ENCODE measurements at regions not wholly inside any gene's neighbourhood (a gene's known extent, or its start where the extent isn't known, plus 50 kb on each side); places are given as distances from the start of the nearest gene placed in this dataset.

DNA sequence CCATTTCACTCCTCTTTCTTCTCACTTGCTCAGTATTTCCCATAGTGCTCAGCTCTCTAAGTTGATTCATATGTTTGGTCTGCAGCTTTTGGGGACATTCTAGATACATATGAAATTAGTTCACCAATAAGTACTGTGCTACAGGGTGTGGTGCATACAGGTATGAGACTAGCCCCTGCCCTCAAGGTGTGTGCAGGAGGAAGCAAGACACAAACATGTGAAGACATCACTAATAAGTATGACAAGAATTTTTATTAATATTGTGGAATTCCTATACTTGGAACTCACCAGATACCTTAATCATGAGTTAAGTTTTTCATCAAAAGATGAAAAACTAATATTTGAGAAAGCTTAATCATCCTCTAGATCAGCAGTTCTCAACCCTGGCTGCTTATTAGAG, 505.2 kb downstream of the ZNF674 start:
- Histone ChIP-seq H3K4me1 (ENCODE audit: control insufficient read depth in 2 of 2, insufficient read depth in 2 of 2, low read length in 1 of 2) (no peaks in the 10 kb centered on the region), H3K36me3 (ENCODE audit: control insufficient read depth in 2 of 2, insufficient read depth in 2 of 2, low read length in 1 of 2) (no peaks in the 10 kb centered on the region), H3K4me3 (ENCODE audit: low read depth in 1 of 2, low read length in 2 of 2) (no peak overlapping the region), H3K27me3 (ENCODE audit: control insufficient read depth in 1 of 2, insufficient read depth in 2 of 2, low read length in 2 of 2) (no peaks in the 10 kb centered on the region), H3K27ac (ENCODE audit: low read depth in 2 of 2, low read length in 1 of 2) (no peak overlapping the region), H3K9me3 (ENCODE audit: control insufficient read depth in 2 of 2, insufficient read depth in 1 of 2, low read depth in 1 of 2, low read length in 1 of 2) (peaks cover 0 to 2% of the 10 kb centered on the region in 2 donors)

DNA sequence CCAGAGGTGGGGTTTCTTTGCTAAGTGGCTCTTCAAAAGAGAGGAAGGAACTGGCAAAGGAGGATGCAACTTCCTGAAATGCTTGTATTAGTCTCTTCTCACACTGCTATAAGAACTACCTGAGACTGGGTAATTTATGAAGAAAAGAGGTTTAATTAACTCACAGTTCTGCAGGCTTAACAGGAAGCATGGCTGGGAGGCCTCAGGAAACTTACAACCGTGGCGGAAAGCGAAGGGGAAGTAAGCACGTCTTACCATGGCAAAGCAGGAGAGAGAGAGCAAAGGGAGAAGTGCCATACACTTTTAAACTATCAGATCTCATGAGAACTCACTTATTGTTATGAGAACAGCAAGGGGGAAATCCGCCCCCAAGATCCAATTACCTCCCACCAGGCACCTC, 505.7 kb downstream of the ZNF674 start:
- Histone ChIP-seq H3K27me3 (ENCODE audit: control insufficient read depth in 1 of 2, insufficient read depth in 2 of 2, low read length in 2 of 2) (no peaks in the 10 kb centered on the region), H3K4me1 (ENCODE audit: control insufficient read depth in 2 of 2, insufficient read depth in 2 of 2, low read length in 1 of 2) (no peaks in the 10 kb centered on the region), H3K4me3 (ENCODE audit: low read depth in 1 of 2, low read length in 2 of 2) (no peak overlapping the region), H3K9me3 (ENCODE audit: control insufficient read depth in 2 of 2, insufficient read depth in 1 of 2, low read depth in 1 of 2, low read length in 1 of 2) (peaks cover 0 to 2% of the 10 kb centered on the region in 2 donors), H3K36me3 (ENCODE audit: control insufficient read depth in 2 of 2, insufficient read depth in 2 of 2, low read length in 1 of 2) (no peaks in the 10 kb centered on the region), H3K27ac (ENCODE audit: low read depth in 2 of 2, low read length in 1 of 2) (no peak overlapping the region)
- WGBS, 2 donors, result 75 to 85% methylated on average over 5 of the region's 5 CpGs

DNA sequence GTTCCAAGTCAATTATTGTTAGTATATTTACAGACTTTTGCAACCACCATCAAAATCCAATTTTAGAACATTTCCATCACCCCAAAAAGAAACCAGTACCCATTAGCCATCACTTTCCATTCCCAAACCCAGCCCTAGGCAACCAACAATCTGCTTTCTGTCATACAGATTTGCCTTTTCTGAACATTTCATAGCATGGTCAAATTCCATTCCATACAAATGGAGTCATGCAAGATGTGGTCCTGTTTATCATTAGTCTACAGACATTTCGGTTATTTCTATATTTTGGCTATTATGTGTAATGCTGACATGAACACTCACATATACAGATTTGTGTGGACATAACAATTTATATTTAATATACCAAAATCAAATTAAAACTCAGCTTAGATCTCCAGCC, 508.7 kb downstream of the ZNF674 start:
- Histone ChIP-seq H3K4me3 (ENCODE audit: low read depth in 1 of 2, low read length in 2 of 2) (no peak overlapping the region), H3K9me3 (ENCODE audit: control insufficient read depth in 2 of 2, insufficient read depth in 1 of 2, low read depth in 1 of 2, low read length in 1 of 2) (no peaks in the 10 kb centered on the region), H3K27ac (ENCODE audit: low read depth in 2 of 2, low read length in 1 of 2) (no peak overlapping the region), H3K36me3 (ENCODE audit: control insufficient read depth in 2 of 2, insufficient read depth in 2 of 2, low read length in 1 of 2) (no peaks in the 10 kb centered on the region), H3K4me1 (ENCODE audit: control insufficient read depth in 2 of 2, insufficient read depth in 2 of 2, low read length in 1 of 2) (no peaks in the 10 kb centered on the region), H3K27me3 (ENCODE audit: control insufficient read depth in 1 of 2, insufficient read depth in 2 of 2, low read length in 2 of 2) (no peaks in the 10 kb centered on the region)
- WGBS, 2 donors, result 76 to 88% methylated on average over 1 of the region's 1 CpG

DNA sequence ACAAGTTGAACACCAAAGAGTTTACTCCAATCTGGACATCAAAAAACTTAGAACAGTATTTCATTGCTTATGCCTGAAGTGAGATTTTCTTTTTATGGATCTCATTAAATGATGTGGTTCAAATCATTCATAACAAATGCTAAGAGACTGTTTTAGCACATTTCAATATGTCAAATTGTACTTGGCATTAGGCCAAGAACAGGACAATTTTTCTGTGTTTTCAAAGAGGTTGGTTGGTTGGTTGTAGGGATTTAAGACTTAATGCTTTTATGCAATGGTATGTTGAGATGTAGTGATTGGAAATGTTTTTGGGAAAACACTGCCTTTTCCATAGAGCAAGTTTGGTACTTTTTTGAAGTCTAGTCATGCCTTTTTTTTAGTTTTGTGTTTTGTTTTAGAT, 510.4 kb downstream of the ZNF674 start:
- H3K9me3 ChIP-seq (ENCODE audit: control insufficient read depth in 2 of 2, insufficient read depth in 1 of 2, low read depth in 1 of 2, low read length in 1 of 2), result no peaks in the 10 kb centered on the region
- no peak overlapping the region for H3K27ac ChIP-seq (ENCODE audit: low read depth in 2 of 2, low read length in 1 of 2)
- H3K27me3 ChIP-seq (ENCODE audit: control insufficient read depth in 1 of 2, insufficient read depth in 2 of 2, low read length in 2 of 2), result no peaks in the 10 kb centered on the region
- H3K4me1 ChIP-seq (ENCODE audit: control insufficient read depth in 2 of 2, insufficient read depth in 2 of 2, low read length in 1 of 2), result no peaks in the 10 kb centered on the region
- no peaks in the 10 kb centered on the region for H3K36me3 ChIP-seq (ENCODE audit: control insufficient read depth in 2 of 2, insufficient read depth in 2 of 2, low read length in 1 of 2)
- H3K4me3 ChIP-seq (ENCODE audit: low read depth in 1 of 2, low read length in 2 of 2), result no peak overlapping the region

DNA sequence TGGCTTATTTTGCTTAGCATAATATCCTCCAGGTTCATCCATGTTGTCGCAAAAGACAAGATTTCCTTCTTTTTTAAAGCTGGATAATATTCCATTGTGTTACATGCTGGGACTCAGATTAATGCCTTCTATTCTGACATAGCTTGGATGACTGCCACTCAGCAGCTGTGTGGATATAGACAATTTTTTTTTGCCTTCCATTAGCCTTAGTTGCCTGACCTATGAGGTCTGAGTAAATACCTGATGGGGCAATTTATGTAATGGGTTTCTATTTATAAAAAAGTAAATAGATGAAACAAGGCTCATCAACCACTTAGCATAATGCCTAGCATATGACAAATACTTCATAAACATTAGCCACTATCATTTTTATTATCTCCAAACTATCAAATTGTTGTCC, 515.4 kb downstream of the ZNF674 start:
- H3K27me3 ChIP-seq (ENCODE audit: control insufficient read depth in 1 of 2, insufficient read depth in 2 of 2, low read length in 2 of 2), result no peaks in the 10 kb centered on the region
- H3K36me3 ChIP-seq (ENCODE audit: control insufficient read depth in 2 of 2, insufficient read depth in 2 of 2, low read length in 1 of 2), result no peaks in the 10 kb centered on the region
- H3K27ac ChIP-seq (ENCODE audit: low read depth in 2 of 2, low read length in 1 of 2), result no peak overlapping the region
- H3K4me3 ChIP-seq (ENCODE audit: low read depth in 1 of 2, low read length in 2 of 2), result no peak overlapping the region
- no peaks in the 10 kb centered on the region for H3K9me3 ChIP-seq (ENCODE audit: control insufficient read depth in 2 of 2, insufficient read depth in 1 of 2, low read depth in 1 of 2, low read length in 1 of 2)
- H3K4me1 ChIP-seq (ENCODE audit: control insufficient read depth in 2 of 2, insufficient read depth in 2 of 2, low read length in 1 of 2), result no peaks in the 10 kb centered on the region
- WGBS, 2 donors, result 94 to 97% methylated on average over 1 of the region's 1 CpG

DNA sequence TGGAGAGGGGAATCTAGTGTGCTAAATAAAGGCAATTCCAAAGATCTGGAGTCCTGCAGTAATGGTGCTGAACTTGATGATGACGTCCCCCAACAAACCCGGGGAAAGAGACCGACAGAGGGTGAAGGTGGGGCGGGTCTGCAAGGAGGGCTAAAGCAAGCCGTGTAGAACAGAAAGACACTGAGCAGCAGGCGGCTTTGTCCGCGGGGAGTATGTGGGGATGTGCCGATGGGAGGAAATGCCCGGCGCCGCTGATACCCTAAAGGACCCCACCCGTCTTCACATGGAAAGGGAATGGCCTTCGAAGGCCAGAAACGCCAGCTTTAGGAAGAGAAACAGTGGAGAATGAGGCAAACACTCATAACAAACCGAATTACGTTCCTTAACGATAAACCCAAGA, 528.9 kb downstream of the ZNF674 start:
- Histone ChIP-seq H3K36me3 (ENCODE audit: control insufficient read depth in 2 of 2, insufficient read depth in 2 of 2, low read length in 1 of 2) (no peaks in the 10 kb centered on the region), H3K27me3 (ENCODE audit: control insufficient read depth in 1 of 2, insufficient read depth in 2 of 2, low read length in 2 of 2) (peaks cover 0 to 4% of the 10 kb centered on the region in 2 donors), H3K4me3 (ENCODE audit: low read depth in 1 of 2, low read length in 2 of 2) (no peak overlapping the region), H3K9me3 (ENCODE audit: control insufficient read depth in 2 of 2, insufficient read depth in 1 of 2, low read depth in 1 of 2, low read length in 1 of 2) (no peaks in the 10 kb centered on the region), H3K27ac (ENCODE audit: low read depth in 2 of 2, low read length in 1 of 2) (no peak overlapping the region), H3K4me1 (ENCODE audit: control insufficient read depth in 2 of 2, insufficient read depth in 2 of 2, low read length in 1 of 2) (no peaks in the 10 kb centered on the region)
- 73 to 95% methylated on average over 18 of the region's 18 CpGs for WGBS, 2 donors

DNA sequence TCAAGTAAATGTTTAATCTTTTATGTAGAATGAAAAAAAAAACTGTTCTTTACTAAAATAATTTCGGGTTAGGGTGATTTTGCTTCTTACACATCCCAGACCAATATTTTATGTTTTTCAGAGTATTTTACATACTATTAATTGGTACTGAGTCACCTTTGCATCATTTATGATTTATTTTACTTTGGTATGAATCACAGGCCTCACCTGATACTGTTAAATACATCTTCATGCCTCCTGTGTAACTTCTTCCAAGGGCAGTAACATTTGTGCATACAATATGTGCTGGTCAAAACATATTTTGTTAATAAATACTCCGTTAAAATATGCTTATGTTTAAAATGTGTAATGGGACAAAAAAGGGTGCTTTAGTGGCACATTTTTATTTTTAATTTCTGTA, 529.6 kb downstream of the ZNF674 start:
- no peaks in the 10 kb centered on the region for H3K4me1 ChIP-seq (ENCODE audit: control insufficient read depth in 2 of 2, insufficient read depth in 2 of 2, low read length in 1 of 2)
- H3K36me3 ChIP-seq (ENCODE audit: control insufficient read depth in 2 of 2, insufficient read depth in 2 of 2, low read length in 1 of 2), result no peaks in the 10 kb centered on the region
- WGBS, 2 donors, result 59 to 77% methylated on average over 2 of the region's 2 CpGs
- no peak overlapping the region for H3K4me3 ChIP-seq (ENCODE audit: low read depth in 1 of 2, low read length in 2 of 2)
- H3K27me3 ChIP-seq (ENCODE audit: control insufficient read depth in 1 of 2, insufficient read depth in 2 of 2, low read length in 2 of 2), result peaks cover 0 to 4% of the 10 kb centered on the region in 2 donors
- H3K9me3 ChIP-seq (ENCODE audit: control insufficient read depth in 2 of 2, insufficient read depth in 1 of 2, low read depth in 1 of 2, low read length in 1 of 2), result no peaks in the 10 kb centered on the region
- no peak overlapping the region for H3K27ac ChIP-seq (ENCODE audit: low read depth in 2 of 2, low read length in 1 of 2)

DNA sequence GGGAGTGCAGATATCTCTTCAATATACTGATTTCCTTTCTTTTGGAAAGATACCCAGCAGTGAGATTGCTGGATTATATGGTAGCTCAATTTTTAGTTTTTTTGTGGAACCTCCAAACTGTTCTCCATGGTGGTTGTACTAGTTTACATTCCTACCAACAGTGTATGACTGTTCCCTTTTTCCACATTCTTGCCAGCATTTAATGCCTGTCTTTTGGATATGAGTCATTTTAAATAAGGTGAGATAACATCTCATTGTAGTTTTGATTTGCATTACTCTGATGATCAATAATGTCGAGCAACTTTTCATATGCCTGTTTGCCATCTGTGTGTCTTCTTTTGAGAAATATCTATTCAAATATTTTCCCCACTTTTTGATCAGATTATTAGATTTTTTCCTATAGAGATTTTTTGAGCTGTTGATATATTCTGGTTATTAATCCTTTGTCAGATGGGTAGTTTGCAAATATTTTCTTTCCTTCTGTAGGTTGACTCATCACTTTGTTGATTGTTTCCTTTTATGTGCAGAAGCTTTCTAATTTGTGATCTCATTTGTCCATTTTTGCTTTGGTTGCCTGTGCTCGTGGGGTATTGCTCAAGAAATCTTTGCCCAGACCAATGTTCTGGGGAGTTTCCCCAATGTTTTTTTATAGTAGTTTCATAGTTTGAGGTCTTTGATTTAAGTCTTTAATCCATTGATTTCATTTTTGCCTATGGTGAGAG, 552.7 kb downstream of the ZNF674 start:
- H3K27me3 ChIP-seq (ENCODE audit: control insufficient read depth in 1 of 2, insufficient read depth in 2 of 2, low read length in 2 of 2), result no peaks in the 10 kb centered on the region
- no peaks in the 10 kb centered on the region for H3K9me3 ChIP-seq (ENCODE audit: control insufficient read depth in 2 of 2, insufficient read depth in 1 of 2, low read depth in 1 of 2, low read length in 1 of 2)
- H3K4me1 ChIP-seq (ENCODE audit: control insufficient read depth in 2 of 2, insufficient read depth in 2 of 2, low read length in 1 of 2), result no peaks in the 10 kb centered on the region
- H3K27ac ChIP-seq (ENCODE audit: low read depth in 2 of 2, low read length in 1 of 2), result no peak overlapping the region
- no peaks in the 10 kb centered on the region for H3K36me3 ChIP-seq (ENCODE audit: control insufficient read depth in 2 of 2, insufficient read depth in 2 of 2, low read length in 1 of 2)
- WGBS, 2 donors, result 47 to 63% methylated on average over 2 of the region's 2 CpGs
- no peak overlapping the region for H3K4me3 ChIP-seq (ENCODE audit: low read depth in 1 of 2, low read length in 2 of 2)

DNA sequence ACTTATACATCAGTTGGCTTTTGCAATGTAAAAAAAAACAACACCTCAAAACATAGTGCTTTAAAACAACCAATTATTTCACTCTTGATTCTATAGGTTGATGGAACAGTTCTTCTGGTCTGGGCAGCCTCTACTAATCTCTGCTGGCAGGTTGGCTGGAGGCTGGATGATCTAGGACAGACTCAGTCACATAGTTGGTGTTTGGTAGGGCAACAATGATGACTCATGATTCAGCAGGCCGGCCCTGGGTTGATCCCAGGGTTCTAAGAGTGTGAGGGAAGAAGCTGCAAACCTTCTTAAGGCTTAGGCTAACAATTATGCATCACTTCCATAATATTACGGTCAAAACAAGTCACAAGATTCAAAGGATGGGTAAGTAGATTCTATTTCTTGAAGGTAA, 558.2 kb downstream of the ZNF674 start:
- H3K27me3 ChIP-seq (ENCODE audit: control insufficient read depth in 1 of 2, insufficient read depth in 2 of 2, low read length in 2 of 2), result no peaks in the 10 kb centered on the region
- H3K36me3 ChIP-seq (ENCODE audit: control insufficient read depth in 2 of 2, insufficient read depth in 2 of 2, low read length in 1 of 2), result no peaks in the 10 kb centered on the region
- H3K9me3 ChIP-seq (ENCODE audit: control insufficient read depth in 2 of 2, insufficient read depth in 1 of 2, low read depth in 1 of 2, low read length in 1 of 2), result peaks cover 0 to 1% of the 10 kb centered on the region in 2 donors
- H3K4me3 ChIP-seq (ENCODE audit: low read depth in 1 of 2, low read length in 2 of 2), result no peak overlapping the region
- H3K27ac ChIP-seq (ENCODE audit: low read depth in 2 of 2, low read length in 1 of 2), result no peak overlapping the region
- H3K4me1 ChIP-seq (ENCODE audit: control insufficient read depth in 2 of 2, insufficient read depth in 2 of 2, low read length in 1 of 2), result no peaks in the 10 kb centered on the region
- WGBS, 2 donors, result 46 to 59% methylated on average over 2 of the region's 2 CpGs

DNA sequence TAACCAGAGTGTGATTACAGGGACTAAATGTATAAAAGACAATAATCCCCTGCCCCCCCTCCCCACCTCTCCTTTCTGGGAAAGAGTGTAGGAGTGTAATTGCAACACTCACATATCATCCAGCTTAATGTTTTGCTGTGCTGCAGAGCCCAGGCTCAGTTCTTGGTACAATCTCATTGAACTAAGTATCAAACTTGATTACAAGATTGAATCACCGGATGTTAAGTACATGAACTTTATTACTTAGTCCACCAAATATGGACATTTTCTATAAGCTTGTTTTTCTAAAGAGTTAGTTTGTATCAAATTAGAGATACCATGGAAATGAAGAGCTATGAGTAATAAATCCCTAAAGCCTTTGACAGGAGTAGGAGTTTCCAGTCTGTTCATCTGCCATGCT, 559.1 kb downstream of the ZNF674 start:
- no peaks in the 10 kb centered on the region for H3K27me3 ChIP-seq (ENCODE audit: control insufficient read depth in 1 of 2, insufficient read depth in 2 of 2, low read length in 2 of 2)
- H3K27ac ChIP-seq (ENCODE audit: low read depth in 2 of 2, low read length in 1 of 2), result no peak overlapping the region
- no peak overlapping the region for H3K4me3 ChIP-seq (ENCODE audit: low read depth in 1 of 2, low read length in 2 of 2)
- WGBS, 2 donors, result 85% methylated on average over 1 of the region's 1 CpG
- H3K9me3 ChIP-seq (ENCODE audit: control insufficient read depth in 2 of 2, insufficient read depth in 1 of 2, low read depth in 1 of 2, low read length in 1 of 2), result peaks cover 0 to 3% of the 10 kb centered on the region in 2 donors
- no peaks in the 10 kb centered on the region for H3K4me1 ChIP-seq (ENCODE audit: control insufficient read depth in 2 of 2, insufficient read depth in 2 of 2, low read length in 1 of 2)
- no peaks in the 10 kb centered on the region for H3K36me3 ChIP-seq (ENCODE audit: control insufficient read depth in 2 of 2, insufficient read depth in 2 of 2, low read length in 1 of 2)

Measured in esophagus (tissue), 2 donors.